NCI-H2107 treated with DMSO at 0.1 percent for 48 hours (cell line): ENCODE measurements at regions not wholly inside any gene's neighbourhood (a gene's known extent, or its start where the extent isn't known, plus 50 kb on each side); places are given as distances from the start of the nearest gene placed in this dataset.
"Not testable (repeated sequence)": the region's sequence is repeated elsewhere in the genome, so short reads cannot be mapped to it uniquely, and the experiment has no call there.

Experiments
- DNase-seq: peaks from one replicate; lab custom pipeline; 2025; ENCODE audit not compliant: unreplicated experiment; lab: John Stamatoyannopoulos, UW

DNA sequence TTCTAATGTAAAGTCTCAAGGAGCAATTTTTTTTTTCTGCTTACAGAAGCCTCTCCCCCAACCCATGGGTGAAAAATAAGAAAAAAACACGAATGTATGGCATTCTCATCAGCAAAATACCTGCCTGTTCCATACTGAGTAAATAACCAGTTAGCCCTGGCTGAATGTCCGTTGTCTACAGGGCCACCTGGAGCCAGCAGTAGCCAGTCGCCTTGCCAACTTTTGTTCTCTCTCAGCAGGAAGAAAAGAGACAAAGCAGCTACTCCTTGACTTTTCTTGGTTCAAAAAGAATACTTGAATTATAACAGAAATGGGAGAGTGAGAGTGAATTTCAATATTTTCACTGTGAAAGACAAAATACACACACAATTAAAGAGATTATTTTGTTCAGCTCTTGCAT is 532.9 kb upstream of the CRIM1 start:
- DNase-seq = no peak

DNA sequence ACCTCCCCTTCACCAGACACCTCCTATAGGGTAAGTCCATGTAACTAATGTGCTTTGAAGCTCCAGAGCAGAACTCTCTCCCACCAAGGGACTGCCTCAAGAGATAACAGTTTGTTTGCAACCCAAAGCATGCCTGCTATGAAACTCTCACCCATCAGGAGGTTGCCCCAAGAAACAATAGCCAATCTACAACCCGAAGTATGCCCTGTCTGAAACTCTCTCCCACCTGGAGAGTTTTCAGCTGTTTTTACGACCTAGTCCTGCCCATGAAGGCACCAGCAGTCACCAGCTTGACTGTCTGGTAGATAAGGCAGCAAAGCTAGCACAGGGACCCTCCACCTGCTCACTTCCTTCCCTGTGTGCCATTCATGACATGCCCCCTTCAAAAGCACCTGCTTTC is 533.9 kb upstream of the CRIM1 start:
- DNase-seq = no peak

DNA sequence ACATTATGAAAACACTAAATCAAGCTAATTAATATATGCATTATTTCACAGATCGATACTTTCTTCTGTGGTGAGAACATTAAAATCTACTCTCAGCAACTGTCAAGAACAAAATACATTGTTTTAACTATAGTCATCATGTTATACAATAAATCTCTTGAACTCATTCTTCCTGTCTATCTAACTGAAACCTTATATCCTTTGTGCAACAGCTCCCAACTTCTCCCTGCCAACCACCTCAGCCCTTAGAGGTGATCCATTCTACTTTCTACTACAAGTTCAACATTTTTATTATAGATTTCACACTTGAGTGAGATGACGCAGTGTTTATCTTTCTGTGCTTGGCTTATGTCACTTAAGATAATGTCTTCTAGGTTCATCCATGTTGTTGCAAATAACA is 535.2 kb upstream of the CRIM1 start:
- no peak for DNase-seq

DNA sequence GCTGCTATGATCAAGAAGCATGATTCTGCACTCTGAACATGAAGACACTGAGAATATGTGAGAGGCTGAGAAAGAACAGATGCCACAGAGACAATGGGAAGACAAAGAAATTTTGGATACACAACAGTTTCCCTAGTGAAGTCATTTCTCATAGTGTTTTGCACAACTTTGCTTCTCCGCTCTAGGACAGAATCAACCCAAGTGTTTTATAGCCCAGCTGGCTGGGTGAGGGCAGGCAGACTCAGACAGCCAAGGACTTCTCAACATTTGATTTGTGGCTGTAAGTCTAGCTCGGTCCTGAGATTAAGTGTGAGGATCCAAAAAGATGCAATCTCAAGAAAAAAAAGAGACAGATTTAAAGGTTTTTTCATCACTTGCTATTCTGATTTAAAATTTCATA is 536.5 kb upstream of the CRIM1 start:
- DNase-seq = no peak

DNA sequence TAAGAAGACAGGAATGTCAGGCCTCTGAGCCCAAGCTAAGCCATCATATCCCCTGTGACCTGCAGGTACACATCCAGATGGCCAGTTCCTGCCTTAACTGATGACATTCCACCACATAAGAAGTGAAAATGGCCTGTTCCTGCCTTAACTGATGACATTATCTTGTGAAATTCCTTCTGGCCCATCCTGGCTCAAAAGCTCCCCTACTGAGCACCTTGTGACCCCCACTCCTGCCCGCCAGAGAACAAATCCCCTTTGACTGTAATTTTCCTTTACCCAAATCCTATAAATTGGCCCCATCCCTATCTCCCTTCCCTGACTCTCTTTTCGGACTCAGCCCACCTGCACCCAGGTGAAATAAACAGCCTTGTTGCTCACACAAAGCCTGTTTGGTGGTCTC is 537.2 kb upstream of the CRIM1 start:
- DNase-seq = not testable (repeated sequence)

DNA sequence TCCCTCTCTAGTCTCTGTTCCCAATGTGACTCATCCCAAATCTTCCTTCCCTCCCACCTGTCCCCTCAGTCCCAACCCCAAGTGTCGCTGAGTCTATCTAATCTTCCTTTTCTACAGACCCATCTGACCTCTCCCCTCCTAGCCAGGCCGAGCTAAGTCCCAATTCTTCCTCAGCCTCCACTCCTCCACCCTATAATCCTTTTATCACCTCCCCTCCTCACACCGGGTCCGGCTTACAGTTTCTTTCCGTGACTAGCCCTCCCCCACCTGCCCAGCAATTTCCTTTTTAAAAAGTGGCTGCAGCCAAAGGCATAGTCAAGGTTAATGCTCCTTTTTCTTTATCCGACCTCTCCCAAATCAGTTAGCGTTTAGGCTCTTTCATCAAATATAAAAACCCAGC is 541.0 kb upstream of the CRIM1 start:
- not testable (repeated sequence) for DNase-seq

DNA sequence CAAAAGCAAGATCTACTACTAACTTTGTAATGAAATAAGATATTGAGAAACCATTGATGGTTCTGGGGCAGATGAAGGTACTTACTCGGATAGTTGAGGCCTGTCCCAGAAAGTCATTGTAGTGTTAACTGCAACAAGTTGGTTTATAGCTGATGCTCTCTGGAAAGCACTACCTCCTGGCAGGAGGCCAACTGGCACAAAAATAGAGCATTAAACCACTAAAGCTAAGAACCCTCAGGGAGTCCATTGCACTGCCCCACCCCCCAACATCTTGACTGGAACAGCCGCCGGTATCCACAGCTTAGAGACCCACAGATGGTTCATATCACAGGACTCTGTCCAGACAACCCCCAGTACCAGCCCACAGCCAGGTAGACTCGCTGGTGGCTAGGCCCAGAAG is 552.5 kb upstream of the CRIM1 start:
- DNase-seq = no peak

DNA sequence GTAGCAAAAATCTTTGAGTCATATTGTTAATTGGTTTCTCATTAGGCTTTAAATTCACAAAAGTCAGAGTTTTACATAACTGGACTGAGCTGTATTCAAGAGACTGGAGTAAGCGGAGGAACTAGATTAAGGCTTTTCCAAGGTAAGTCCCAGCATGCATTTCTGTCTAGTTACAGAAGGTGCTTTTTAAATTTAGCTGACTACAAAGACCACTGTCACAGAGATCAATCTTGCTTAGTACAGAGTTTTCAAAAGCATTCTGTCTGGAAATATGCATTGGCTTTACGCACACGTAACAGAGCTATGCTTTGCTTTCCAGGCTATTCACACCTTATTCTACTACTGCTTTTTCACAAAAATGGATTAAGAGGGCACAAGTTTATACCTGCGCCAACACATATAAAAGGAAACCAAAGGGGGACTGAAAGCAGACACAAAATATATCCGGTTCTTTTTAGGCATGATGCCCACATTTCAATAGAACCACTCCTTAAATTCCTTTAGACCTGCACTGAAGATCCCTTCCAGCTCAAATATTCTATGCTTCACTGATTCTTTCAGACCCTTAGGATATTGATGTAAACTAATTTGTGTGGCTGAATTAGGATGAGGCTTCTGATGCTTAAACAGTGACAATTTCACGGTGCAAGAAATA is 560.7 kb upstream of the CRIM1 start:
- DNase-seq = no peak

DNA sequence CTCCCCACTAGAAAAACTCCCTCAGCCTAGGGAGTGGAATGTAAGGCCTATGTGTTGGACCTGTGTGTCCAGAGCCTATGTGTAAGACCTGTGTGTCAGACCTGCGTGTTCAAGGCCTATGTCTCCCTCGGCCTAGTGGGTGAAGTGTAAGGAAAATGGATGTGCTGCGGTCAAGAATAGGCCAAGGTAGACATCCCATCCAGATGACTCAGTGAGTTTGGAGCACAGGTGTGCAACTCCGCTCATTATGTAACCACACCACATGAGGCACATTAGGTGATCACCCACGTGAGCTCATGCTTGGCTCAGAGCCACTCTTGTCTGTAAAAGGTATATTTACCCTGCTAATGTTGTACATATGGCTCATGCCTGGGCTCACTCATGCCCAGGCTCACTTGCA is 565.3 kb upstream of the CRIM1 start:
- DNase-seq = no peak

DNA sequence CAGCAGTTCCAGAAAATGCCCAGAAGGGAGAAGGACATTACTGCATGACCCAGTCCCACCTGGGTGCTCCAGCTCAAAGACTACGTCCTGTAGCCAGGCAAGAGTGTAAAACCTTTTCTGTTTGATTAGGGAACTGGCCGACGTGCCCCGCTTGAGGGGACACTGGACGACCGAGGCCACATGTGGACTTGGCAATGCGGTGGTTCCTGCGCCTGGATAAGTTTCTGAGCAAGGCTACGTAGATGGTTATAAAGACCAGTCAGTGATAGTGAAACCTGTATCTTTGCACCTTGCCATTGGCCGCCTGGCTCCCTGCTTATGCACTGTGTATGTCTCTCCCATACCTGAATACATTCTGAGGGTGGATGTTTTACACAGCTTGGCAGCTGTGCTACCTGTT is 567.0 kb upstream of the CRIM1 start:
- DNase-seq = no peak

DNA sequence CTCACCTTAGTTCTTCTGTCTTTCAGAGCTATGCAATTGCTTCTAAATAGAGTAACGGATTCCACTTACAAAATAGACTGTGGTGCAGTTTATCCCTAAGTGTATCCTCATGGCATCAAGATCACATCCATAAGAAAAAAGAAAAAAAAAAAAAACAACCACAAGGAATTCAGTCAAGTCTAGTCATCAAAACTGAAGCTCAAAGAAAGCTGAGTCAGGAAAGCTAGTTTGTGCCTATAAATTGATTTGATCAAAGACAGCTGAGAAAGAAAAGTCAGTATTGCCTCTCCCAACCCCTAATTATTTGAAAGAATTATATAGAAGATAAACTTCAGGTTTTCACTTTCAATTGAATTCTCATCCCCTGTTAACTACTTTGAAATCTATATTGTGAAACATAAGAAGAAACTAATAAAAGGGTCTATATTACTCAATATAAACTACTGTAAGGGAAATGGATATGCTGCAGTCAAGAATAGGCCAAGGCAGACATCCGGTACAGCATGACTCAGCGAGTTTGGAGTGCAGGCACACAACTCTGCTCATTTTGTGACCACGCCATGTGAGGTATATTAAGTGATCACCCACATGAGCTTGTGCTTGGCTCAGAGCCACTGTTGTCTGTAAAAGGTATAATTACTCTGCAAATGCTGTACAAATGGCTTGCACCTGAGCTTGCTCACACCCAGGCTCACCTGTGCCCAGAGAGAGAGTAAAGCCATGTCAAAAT is 568.1 kb upstream of the CRIM1 start:
- no peak for DNase-seq

DNA sequence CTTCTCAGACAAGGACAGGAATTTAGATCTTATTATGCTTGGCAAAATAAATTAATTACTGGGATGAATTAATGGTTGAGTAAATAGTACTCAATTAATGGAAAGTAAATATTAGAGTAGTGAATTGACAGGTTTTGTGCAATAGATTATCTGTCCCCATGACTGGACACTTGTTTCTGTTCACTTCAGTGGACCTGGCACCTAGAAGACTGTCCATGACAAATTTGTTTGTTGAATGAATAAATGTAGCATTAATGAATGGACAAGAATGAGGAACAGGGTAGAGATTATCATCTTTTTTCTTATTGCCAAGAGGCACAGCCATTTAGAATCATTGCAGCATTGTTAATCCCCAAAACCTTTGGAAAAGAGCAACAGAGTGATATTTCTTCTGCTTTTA is 570.0 kb upstream of the CRIM1 start:
- DNase-seq = no peak

DNA sequence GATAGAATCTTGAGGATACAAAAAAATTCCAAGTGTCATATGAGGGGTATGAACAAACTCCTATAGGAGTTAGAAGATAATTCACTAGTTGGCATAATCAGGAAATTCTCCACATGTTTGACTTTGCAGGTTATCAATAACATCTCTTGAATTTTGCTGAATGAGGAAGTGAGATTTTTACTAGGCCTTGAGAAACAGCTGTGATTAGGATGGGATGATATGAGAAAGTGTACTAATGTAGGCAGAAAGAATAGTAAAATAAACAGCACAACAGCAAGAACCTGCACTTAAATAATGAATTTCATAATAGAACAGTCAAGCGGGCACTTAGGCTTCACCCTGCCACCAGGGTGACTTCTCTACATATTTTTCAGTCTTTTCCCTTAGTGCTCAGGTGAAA is 570.8 kb upstream of the CRIM1 start:
- no peak for DNase-seq

DNA sequence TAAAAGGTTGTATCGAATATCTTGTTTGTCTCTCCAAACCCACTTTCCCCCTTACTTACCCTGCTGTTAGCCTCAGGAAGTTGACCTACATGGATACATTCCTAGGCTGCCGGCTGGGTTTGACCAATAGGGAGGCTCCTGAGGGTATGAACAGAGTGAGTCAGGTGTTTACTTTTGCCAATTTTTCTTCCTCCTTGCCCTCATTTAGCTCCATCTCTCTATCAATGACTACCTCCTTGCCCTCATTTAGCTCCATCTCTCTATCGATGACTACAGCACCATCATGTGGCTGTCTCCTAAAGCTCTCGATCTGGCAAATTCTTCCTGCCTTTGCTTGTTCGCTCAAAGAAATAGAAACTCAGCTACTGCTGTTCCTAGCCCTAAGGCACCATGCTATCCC is 571.9 kb upstream of the CRIM1 start:
- no peak for DNase-seq

DNA sequence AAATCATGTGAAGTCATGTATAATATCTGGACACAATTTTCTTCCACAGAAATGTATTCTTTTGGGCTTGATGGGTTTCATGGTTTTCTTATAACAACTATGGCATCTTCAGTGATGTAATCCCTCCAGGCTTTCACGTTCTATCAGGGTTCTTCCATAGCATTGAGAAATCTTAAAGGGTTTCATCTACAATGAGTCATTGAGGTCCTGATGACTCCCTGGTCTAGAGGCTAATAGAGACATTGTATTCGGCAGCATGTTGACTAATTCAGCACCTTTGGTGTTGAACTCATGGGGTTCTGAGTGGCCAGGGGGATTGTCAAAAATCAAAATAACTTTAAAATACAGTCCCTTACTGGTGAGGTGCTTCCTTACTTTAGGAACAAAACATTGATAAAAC is 614.0 kb upstream of the CRIM1 start:
- no peak for DNase-seq

DNA sequence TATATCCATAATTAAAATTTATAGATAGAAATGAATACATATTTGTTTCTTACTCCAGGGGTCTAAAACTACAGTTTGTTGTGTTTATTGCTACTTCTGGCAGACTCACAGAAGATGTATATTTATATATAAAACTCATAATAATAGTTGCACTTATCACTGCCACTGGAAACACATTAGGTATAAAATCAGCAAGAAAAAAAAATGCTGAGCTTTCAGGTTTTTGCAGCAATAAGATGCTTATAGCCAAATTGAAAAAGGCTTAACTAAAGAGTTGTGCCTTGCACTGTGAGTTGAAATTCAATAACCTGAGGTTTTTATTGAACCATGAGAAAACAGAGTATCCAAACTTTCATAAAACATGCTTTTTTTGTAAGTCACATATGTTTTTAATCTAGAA is 623.9 kb upstream of the CRIM1 start:
- DNase-seq = no peak

DNA sequence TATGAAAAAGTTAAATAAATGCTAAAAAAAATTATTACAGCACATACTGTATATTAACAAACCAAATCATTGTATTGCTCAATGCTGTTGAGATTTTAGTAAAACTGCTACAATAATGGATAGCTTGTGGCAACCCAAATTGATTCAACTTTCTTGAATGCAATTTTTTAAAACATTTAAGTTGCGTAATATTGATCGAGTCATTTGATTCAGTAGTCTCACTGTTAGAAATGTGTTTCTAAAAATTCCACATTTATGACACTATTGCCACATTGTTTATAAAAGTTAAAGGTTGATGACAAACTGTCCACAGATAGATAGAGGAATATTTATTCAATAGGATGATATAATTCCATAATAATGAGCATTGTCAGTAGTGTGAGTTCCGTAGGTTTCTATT is 640.7 kb upstream of the CRIM1 start:
- DNase-seq = no peak

DNA sequence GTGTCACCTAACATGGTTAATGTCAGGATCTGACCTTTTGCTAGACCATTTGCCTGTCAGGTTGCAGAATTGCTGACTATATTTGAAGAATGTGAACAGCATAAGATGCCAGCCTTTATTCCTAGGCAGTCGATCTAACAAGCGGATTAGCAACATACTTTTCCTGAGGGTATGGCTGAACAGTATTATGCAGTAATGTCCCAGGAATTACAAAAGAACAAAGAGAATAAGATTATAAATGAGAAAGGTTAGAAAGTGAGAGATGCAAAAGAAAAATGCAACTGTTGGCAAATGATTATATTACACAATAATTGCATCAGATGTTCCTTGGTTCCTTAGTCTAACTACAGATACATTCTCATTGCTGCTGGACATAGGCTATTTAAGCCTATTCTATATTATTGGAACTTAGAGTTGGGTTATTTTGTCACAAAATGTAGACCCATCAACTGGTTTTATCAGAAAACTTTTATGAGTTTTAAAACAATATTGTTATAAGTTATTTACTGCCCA is 647.1 kb upstream of the CRIM1 start:
- DNase-seq = no peak

DNA sequence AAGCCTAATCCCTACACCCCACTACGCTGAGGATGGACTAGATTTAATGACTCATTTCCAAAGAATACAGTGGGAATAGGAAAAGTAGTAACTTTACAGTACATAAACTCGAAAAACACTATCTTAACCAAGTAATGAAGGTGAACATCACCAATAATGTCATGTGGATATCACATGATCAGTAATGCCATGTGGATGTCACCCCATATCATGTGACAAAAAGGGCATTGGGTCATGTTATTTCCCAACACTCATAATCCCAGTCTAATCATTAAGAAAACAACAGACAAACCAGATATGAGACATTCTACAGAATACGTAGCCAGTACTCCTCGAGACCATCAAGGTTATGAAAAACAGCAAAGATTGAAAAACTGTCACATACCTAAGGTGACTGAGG is 667.3 kb upstream of the CRIM1 start:
- DNase-seq = no peak

DNA sequence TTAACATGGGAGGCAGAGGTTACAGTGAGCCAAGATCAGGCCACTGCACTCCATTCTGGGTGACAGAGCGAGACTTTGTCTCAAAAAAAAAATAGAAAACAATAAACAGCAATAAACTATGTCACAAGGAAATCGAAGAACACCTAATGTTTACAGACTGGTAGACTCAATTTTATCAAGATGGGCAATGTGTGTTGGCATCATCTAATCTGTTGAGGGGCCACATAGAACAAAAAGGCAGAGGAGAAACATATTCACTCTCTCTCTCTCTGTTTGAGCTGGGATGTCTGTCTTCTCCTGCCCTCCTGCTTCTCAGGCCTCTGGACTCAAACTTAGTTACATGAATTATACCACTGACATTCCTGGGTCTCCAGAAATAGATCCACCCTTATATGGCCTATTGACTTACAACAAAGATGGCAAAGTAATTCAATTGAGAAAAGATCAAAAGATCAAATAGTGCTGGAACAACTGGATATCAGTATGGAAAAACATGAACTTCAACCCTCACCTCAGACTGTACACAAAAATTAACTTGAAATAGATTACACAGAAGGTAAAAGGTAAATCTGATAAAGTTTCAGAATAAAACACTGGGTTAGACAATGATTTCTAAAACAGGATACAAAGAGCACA is 703.8 kb upstream of the CRIM1 start:
- DNase-seq = no peak

DNA sequence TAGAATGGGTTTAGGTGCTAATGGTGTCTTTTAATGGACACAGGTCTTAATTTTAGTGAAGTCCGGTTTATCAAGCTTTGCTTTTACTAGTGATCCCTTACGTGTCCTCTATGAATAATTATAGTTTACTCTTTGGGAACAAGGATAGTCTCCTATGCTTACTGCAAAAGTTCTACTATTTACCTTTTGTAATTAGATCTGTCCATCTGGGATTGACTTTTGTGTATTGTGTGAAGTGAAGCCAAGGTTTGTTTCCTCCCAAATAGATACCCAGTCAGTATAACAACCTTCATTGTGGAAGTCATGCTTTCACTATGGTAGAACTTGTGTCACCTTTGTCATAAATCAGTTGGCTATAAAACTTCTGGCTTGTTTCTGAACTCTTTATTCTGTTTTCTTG is 740.9 kb upstream of the CRIM1 start:
- no peak for DNase-seq

DNA sequence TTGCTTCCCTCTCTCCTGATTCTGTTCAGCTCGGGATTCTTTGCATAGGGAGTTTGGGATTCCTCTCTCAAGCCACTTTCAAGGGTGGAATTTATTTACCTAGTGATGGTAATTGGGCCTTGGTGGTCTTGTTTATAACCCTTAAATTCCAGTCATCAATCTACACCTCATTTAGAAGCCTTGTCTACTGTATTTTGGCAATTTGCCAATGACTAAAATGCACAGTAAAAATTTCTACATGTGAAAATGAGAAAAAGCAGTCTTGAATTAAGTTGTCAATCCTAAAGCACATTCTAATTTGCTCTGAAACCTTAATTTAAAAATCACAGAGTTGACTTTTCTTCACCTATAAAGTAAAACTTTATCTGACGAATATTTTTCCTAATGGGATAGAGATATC is 749.2 kb upstream of the CRIM1 start:
- DNase-seq = no peak
